Putamen (tissue), 1 donor: ENCODE measurements at regions not wholly inside any gene's neighbourhood (a gene's known extent, or its start where the extent isn't known, plus 50 kb on each side); places are given as distances from the start of the nearest gene placed in this dataset.
A peak's percentile ranks its signal among the peaks of the same experiment; 100 is the strongest.

Source experiments
- DNase-seq: peaks from one replicate; pipeline ENCODE4 v3.0.0-alpha.2; 2016; ENCODE audit warnings: low spot score

- no peak for DNase-seq
Measured at GRCh38 chr3:11089931-11090330, 64.4 kb upstream of the HRH1 start.

- no peak for DNase-seq
Measured at GRCh38 chr3:11090551-11090950, 63.7 kb upstream of the HRH1 start.

GRCh38 chr3:11091088-11091590 lies 63.2 kb upstream of the HRH1 start:
- DNase-seq: no peak

GRCh38 chr3:11091791-11092190 lies 62.5 kb upstream of the HRH1 start:
- no peak for DNase-seq

- DNase-seq: no peak
Measured at GRCh38 chr3:11093823-11094340, 60.4 kb upstream of the HRH1 start.

GRCh38 chr3:11095932-11096265 lies 58.4 kb upstream of the HRH1 start:
- DNase-seq: no peak

GRCh38 chr3:11096266-11097139 lies 57.8 kb upstream of the HRH1 start:
- peak; percentile 15 for DNase-seq

GRCh38 chr3:11099306-11099705 lies 55.0 kb upstream of the HRH1 start:
- DNase-seq: no peak
